ENCODE measurements at regions not wholly inside any gene's neighbourhood (a gene's known extent, or its start where the extent isn't known, plus 50 kb on each side); places are given as distances from the start of the nearest gene placed in this dataset.
"Not testable (repeated sequence)": the region's sequence is repeated elsewhere in the genome, so short reads cannot be mapped to it uniquely, and the experiment has no call there.

DNA sequence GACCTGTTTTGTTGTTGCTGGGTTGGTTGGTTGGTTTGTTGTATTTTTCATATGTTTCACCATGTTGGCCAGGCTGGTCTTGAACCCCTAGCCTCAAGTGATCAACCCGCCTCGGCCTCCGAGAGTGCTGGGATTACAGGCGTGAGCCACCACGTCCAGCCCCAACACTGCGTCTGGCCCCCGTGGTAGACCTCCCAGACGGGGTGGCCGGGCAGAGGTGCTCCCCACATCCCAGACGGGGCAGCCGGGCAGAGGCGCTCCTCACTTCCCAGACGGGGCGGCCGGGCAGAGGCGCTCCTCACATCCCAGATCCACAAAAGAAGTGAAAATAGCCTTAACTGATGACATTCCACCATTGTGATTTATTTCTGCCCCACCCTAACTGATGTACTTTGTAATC lies 76.2 kb upstream of the PABPC3 start:
- not testable (repeated sequence) for TF ChIP-seq POLR2A, EP300 (IDR thresholded peaks at IDR 0.05)
- TF ChIP-seq, protein P1, sequence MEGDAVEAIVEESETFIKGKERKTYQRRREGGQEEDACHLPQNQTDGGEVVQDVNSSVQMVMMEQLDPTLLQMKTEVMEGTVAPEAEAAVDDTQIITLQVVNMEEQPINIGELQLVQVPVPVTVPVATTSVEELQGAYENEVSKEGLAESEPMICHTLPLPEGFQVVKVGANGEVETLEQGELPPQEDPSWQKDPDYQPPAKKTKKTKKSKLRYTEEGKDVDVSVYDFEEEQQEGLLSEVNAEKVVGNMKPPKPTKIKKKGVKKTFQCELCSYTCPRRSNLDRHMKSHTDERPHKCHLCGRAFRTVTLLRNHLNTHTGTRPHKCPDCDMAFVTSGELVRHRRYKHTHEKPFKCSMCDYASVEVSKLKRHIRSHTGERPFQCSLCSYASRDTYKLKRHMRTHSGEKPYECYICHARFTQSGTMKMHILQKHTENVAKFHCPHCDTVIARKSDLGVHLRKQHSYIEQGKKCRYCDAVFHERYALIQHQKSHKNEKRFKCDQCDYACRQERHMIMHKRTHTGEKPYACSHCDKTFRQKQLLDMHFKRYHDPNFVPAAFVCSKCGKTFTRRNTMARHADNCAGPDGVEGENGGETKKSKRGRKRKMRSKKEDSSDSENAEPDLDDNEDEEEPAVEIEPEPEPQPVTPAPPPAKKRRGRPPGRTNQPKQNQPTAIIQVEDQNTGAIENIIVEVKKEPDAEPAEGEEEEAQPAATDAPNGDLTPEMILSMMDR (IDR thresholded peaks at IDR 0.05), result not testable (repeated sequence)

Data from ovary (tissue), 3 donors.